Activated CD4-positive, alpha-beta T cell treated with anti-CD3 and anti-CD28 coated beads, Interleukin-2, amount 10 ng/mL, durations not matched to agents 24 days and 14 days (primary cell): ENCODE measurements at regions not wholly inside any gene's neighbourhood (a gene's known extent, or its start where the extent isn't known, plus 50 kb on each side); places are given as distances from the start of the nearest gene placed in this dataset.

Experiments used
- DNase-seq: peaks from one replicate; pipeline ENCODE4 v3.0.0; 2022
- H3K27ac Mint-ChIP-seq: one replicate; pipeline ENCODE4 v1.8.0; 2022; ENCODE audit warnings: mild to moderate bottlenecking, mixed read lengths
- H3K27me3 Mint-ChIP-seq: one replicate; pipeline ENCODE4 v1.8.0; 2022; ENCODE audit warnings: mixed read lengths
- H3K36me3 Mint-ChIP-seq: one replicate; pipeline ENCODE4 v1.8.0; 2022; ENCODE audit warnings: low read depth, mild to moderate bottlenecking, mixed read lengths
- H3K4me1 Mint-ChIP-seq: one replicate; pipeline ENCODE4 v1.8.0; 2021; ENCODE audit warnings: mixed read lengths
- H3K4me3 Mint-ChIP-seq: one replicate; pipeline ENCODE4 v1.8.0; 2022; ENCODE audit warnings: mild to moderate bottlenecking, moderate library complexity, mixed read lengths
- H3K9me3 Mint-ChIP-seq: one replicate; pipeline ENCODE4 v1.8.0; 2021; ENCODE audit warnings: mixed read lengths
- intact Hi-C: fragments of 100-400 bp; cut with micrococcal nuclease; formaldehyde crosslinking; loops from one replicate; pipeline ENCODE4 v1.15.1; 2023

GRCh38 chr2:225158360-225158759, 116.1 kb upstream of the DOCK10 start:
- no peaks in the 10 kb centered on the region for H3K9me3 Mint-ChIP-seq
- no peaks in the 10 kb centered on the region for H3K4me1 Mint-ChIP-seq
- H3K36me3 Mint-ChIP-seq = no peaks in the 10 kb centered on the region
- peaks cover 13% of the 10 kb centered on the region for H3K27me3 Mint-ChIP-seq
- no peak for DNase-seq
- no peak overlapping the region for H3K4me3 Mint-ChIP-seq
- no peak overlapping the region for H3K27ac Mint-ChIP-seq
- intact Hi-C loops = no loop called here

- intact Hi-C loops = no loop called here
- Mint-ChIP-seq H3K4me3 (no peak overlapping the region), H3K36me3 (no peaks in the 10 kb centered on the region), H3K27me3 (peaks cover 13% of the 10 kb centered on the region), H3K27ac (no peak overlapping the region), H3K4me1 (no peaks in the 10 kb centered on the region), H3K9me3 (no peaks in the 10 kb centered on the region)
- no peak for DNase-seq
Observed at GRCh38 chr2:225156853-225157451, 114.7 kb upstream of the DOCK10 start.

- H3K4me3 Mint-ChIP-seq = no peak overlapping the region
- intact Hi-C loops = no loop called here
- peaks cover 7% of the 10 kb centered on the region for H3K9me3 Mint-ChIP-seq
Observed at GRCh38 chr2:225140723-225141122, 98.5 kb upstream of the DOCK10 start.

GRCh38 chr2:225137971-225138370, 95.7 kb upstream of the DOCK10 start:
- no peaks in the 10 kb centered on the region for H3K4me1 Mint-ChIP-seq
- intact Hi-C loops = no loop called here
- no peak overlapping the region for H3K4me3 Mint-ChIP-seq
- no peak overlapping the region for H3K27ac Mint-ChIP-seq
- H3K36me3 Mint-ChIP-seq = no peaks in the 10 kb centered on the region
- no peak for DNase-seq
- peaks cover 5% of the 10 kb centered on the region for H3K27me3 Mint-ChIP-seq
- H3K9me3 Mint-ChIP-seq = peaks cover 6% of the 10 kb centered on the region

More at GRCh38 chr2:225140723-225141122, 98.5 kb upstream of the DOCK10 start:
- Mint-ChIP-seq H3K4me1 (no peaks in the 10 kb centered on the region), H3K27ac (no peak overlapping the region), H3K27me3 (peaks cover 9% of the 10 kb centered on the region), H3K36me3 (no peaks in the 10 kb centered on the region)
- no peak for DNase-seq

GRCh38 chr2:225136552-225136951, 94.3 kb upstream of the DOCK10 start:
- H3K27ac Mint-ChIP-seq = no peak overlapping the region
- peaks cover 6% of the 10 kb centered on the region for H3K9me3 Mint-ChIP-seq
- H3K27me3 Mint-ChIP-seq = peaks cover 5% of the 10 kb centered on the region
- DNase-seq = no peak
- H3K4me1 Mint-ChIP-seq = no peaks in the 10 kb centered on the region
- intact Hi-C loops = no loop called here
- H3K36me3 Mint-ChIP-seq = no peaks in the 10 kb centered on the region
- H3K4me3 Mint-ChIP-seq = no peak overlapping the region

GRCh38 chr2:225131898-225132297, 89.6 kb upstream of the DOCK10 start:
- intact Hi-C loops = no loop called here
- H3K9me3 Mint-ChIP-seq = peaks cover 15% of the 10 kb centered on the region

GRCh38 chr2:225130093-225130492, 87.8 kb upstream of the DOCK10 start:
- H3K27ac Mint-ChIP-seq = no peak overlapping the region
- H3K4me3 Mint-ChIP-seq = no peak overlapping the region
- H3K27me3 Mint-ChIP-seq = peaks cover 23% of the 10 kb centered on the region
- H3K36me3 Mint-ChIP-seq = no peaks in the 10 kb centered on the region
- DNase-seq = no peak
- intact Hi-C loops = no loop called here
- H3K9me3 Mint-ChIP-seq = peaks cover 21% of the 10 kb centered on the region
- no peaks in the 10 kb centered on the region for H3K4me1 Mint-ChIP-seq

More at GRCh38 chr2:225131898-225132297, 89.6 kb upstream of the DOCK10 start:
- DNase-seq = no peak
- H3K4me3 Mint-ChIP-seq = no peak overlapping the region
- peaks cover 23% of the 10 kb centered on the region for H3K27me3 Mint-ChIP-seq
- no peaks in the 10 kb centered on the region for H3K4me1 Mint-ChIP-seq
- no peaks in the 10 kb centered on the region for H3K36me3 Mint-ChIP-seq
- no peak overlapping the region for H3K27ac Mint-ChIP-seq

- Mint-ChIP-seq H3K4me1 (peaks cover 5% of the 10 kb centered on the region), H3K36me3 (no peaks in the 10 kb centered on the region), H3K27me3 (peaks cover 25% of the 10 kb centered on the region), H3K4me3 (no peak overlapping the region), H3K9me3 (peaks cover 18% of the 10 kb centered on the region), H3K27ac (no peak overlapping the region)
- intact Hi-C loops = no loop called here
- no peak for DNase-seq
Observed at GRCh38 chr2:225124311-225125017, 82.2 kb upstream of the DOCK10 start.

GRCh38 chr2:225122583-225123486, 80.6 kb upstream of the DOCK10 start:
- DNase-seq = peak; percentile 73
- H3K27ac Mint-ChIP-seq = no peak overlapping the region
- H3K4me1 Mint-ChIP-seq = peaks cover 5% of the 10 kb centered on the region
- no peak overlapping the region for H3K4me3 Mint-ChIP-seq
- H3K9me3 Mint-ChIP-seq = peaks cover 16% of the 10 kb centered on the region
- intact Hi-C loops = loop anchor here (1.0 kb wide), 1 partner anchor 537 kb away; no protein-coding TSS in a partner anchor
- H3K27me3 Mint-ChIP-seq = peaks cover 16% of the 10 kb centered on the region
- no peaks in the 10 kb centered on the region for H3K36me3 Mint-ChIP-seq

- peaks cover 10% of the 10 kb centered on the region for H3K27me3 Mint-ChIP-seq
- H3K9me3 Mint-ChIP-seq = peaks cover 7% of the 10 kb centered on the region
- H3K36me3 Mint-ChIP-seq = no peaks in the 10 kb centered on the region
- H3K4me3 Mint-ChIP-seq = no peak overlapping the region
- intact Hi-C loops = no loop called here
- peaks cover 10% of the 10 kb centered on the region for H3K4me1 Mint-ChIP-seq
- no peak overlapping the region for H3K27ac Mint-ChIP-seq
- no peak for DNase-seq
Observed at GRCh38 chr2:225122007-225122406, 79.7 kb upstream of the DOCK10 start.

- intact Hi-C loops = no loop called here
- no peak overlapping the region for H3K4me3 Mint-ChIP-seq
- no peak for DNase-seq
- H3K27ac Mint-ChIP-seq = no peak overlapping the region
- H3K9me3 Mint-ChIP-seq = peaks cover 16% of the 10 kb centered on the region
- H3K36me3 Mint-ChIP-seq = no peaks in the 10 kb centered on the region
- H3K27me3 Mint-ChIP-seq = peaks cover 5% of the 10 kb centered on the region
- peaks cover 14% of the 10 kb centered on the region for H3K4me1 Mint-ChIP-seq
Observed at GRCh38 chr2:225120186-225120585, 77.9 kb upstream of the DOCK10 start.

- Mint-ChIP-seq H3K4me1 (peaks cover 13% of the 10 kb centered on the region), H3K27ac (no peak overlapping the region), H3K27me3 (peaks cover 2% of the 10 kb centered on the region), H3K36me3 (no peaks in the 10 kb centered on the region), H3K4me3 (no peak overlapping the region), H3K9me3 (peaks cover 16% of the 10 kb centered on the region)
- no peak for DNase-seq
- intact Hi-C loops = no loop called here
Observed at GRCh38 chr2:225117051-225117716, 74.9 kb upstream of the DOCK10 start.

GRCh38 chr2:225114786-225115323, 72.6 kb upstream of the DOCK10 start:
- no peak overlapping the region for H3K4me3 Mint-ChIP-seq
- H3K27ac Mint-ChIP-seq = no peak overlapping the region
- intact Hi-C loops = no loop called here
- H3K9me3 Mint-ChIP-seq = peaks cover 16% of the 10 kb centered on the region
- H3K36me3 Mint-ChIP-seq = no peaks in the 10 kb centered on the region
- DNase-seq = no peak
- H3K4me1 Mint-ChIP-seq = peaks cover 9% of the 10 kb centered on the region
- H3K27me3 Mint-ChIP-seq = no peaks in the 10 kb centered on the region
